ENCODE measurements at regions not wholly inside any gene's neighbourhood (a gene's known extent, or its start where the extent isn't known, plus 50 kb on each side); places are given as distances from the start of the nearest gene placed in this dataset.

DNA sequence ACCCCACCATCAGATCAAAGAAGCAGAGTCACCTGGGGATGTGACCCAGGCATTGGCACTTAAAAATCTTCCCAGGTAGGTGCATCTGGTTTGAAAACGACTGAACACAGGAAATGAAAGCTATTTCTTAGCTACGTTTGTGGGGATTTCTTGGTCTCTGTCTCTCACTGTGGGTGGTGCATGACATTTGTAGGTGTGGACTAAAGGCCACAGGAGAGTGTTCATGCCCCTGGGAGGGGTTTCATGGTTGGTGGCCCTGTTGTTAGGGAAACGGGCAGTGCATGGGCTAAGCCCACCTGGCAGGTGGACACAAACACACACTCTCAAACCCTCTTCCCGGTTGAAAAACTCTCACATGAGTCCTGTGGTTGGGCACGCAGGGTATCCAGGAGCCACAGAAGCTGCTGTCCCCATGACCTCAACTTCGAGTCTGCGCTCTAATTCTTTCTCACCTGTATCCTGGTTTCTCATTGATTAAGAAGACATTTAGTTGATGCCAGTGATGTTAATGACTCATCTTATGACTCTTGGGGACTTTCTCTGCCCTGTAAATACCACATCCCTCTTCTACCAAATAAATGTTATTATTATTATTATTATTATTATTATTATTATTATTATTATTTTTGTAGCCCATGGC lies 119.4 kb downstream of the MRPS6 start:
- H3K4me1 Mint-ChIP-seq (ENCODE audit: low read depth): peaks cover 18% of the 10 kb centered on the region
- no peak overlapping the region for H3K27ac Mint-ChIP-seq
- H3K9me3 Mint-ChIP-seq: peaks cover 45% of the 10 kb centered on the region
- no peak overlapping the region for H3K4me3 Mint-ChIP-seq
- no peaks in the 10 kb centered on the region for H3K27me3 Mint-ChIP-seq
- intact Hi-C loops (cut with micrococcal nuclease): no loop called here
- H3K36me3 Mint-ChIP-seq (ENCODE audit: low read depth): peaks cover 14% of the 10 kb centered on the region

DNA sequence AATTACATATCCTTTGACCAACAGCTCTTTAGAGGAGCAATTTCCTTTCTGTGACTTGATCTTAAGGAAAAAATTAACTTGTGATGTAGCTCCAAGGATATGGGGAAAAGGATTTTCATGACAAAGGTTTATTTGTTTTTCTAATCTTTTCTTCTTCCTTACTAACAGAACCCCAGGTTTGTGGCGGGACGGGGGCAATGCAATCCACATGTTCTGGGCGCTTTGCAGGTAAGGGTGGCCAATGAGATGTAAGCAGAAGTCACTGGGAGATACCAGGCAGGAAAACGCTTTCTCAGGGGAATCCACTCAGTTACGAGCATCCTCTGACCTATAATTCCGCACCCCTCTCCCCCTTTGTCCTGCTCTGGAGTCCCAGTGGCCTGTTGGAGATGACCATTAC lies 122.0 kb downstream of the MRPS6 start:
- Mint-ChIP-seq H3K4me1 (ENCODE audit: low read depth) (peaks cover 34% of the 10 kb centered on the region), H3K4me3 (no peak overlapping the region), H3K9me3 (peaks cover 21% of the 10 kb centered on the region), H3K27me3 (no peaks in the 10 kb centered on the region), H3K36me3 (ENCODE audit: low read depth) (no peaks in the 10 kb centered on the region), H3K27ac (no peak overlapping the region)
- intact Hi-C loops (cut with micrococcal nuclease): no loop called here

DNA sequence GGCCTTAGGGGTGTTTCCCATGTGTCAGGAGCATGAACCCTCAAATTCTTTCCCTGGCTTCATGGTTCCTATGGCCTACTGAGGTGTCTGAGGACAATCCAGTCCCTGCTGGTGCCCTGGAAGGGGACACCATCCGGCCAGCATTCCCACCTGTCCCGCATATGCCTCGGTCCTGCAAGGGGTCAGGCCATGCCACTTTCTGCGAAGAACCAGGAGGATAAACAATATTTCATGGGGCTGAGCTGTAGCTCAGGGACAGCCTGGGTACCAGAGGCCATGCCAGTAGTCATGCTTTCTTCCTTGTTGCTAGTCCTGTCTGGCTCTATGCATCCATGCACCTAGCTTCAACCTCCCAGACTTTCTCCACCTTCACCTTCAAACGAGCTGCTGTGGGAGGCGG lies 123.6 kb downstream of the MRPS6 start:
- Mint-ChIP-seq H3K4me3 (no peak overlapping the region), H3K4me1 (ENCODE audit: low read depth) (peaks cover 51% of the 10 kb centered on the region), H3K36me3 (ENCODE audit: low read depth) (no peaks in the 10 kb centered on the region), H3K27ac (no peak overlapping the region), H3K27me3 (no peaks in the 10 kb centered on the region), H3K9me3 (peaks cover 6% of the 10 kb centered on the region)
- intact Hi-C loops (cut with micrococcal nuclease): no loop called here

DNA sequence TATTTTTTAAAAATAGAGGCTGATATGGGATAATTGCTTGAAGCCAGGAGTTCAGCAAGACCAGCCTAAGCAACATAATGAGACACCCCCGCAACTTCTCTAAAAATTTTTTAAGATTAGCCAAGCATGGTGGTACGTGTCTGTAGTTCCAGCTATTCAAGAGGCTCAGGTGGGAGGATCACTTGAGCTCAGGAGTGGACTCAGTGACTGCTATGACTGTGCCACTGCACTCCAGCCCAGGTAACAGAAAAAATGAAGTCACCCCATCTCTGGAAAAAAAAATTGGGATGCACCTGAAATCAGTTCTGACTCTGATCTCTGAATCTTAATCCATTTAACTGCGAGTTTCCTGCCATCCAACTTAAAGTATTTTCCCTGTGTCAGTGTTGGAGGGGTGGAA lies 124.2 kb downstream of the MRPS6 start:
- Mint-ChIP-seq H3K4me3 (no peak overlapping the region), H3K27ac (no peak overlapping the region), H3K9me3 (peaks cover 6% of the 10 kb centered on the region), H3K36me3 (ENCODE audit: low read depth) (no peaks in the 10 kb centered on the region), H3K4me1 (ENCODE audit: low read depth) (peaks cover 57% of the 10 kb centered on the region), H3K27me3 (no peaks in the 10 kb centered on the region)
- intact Hi-C loops (cut with micrococcal nuclease): no loop called here

DNA sequence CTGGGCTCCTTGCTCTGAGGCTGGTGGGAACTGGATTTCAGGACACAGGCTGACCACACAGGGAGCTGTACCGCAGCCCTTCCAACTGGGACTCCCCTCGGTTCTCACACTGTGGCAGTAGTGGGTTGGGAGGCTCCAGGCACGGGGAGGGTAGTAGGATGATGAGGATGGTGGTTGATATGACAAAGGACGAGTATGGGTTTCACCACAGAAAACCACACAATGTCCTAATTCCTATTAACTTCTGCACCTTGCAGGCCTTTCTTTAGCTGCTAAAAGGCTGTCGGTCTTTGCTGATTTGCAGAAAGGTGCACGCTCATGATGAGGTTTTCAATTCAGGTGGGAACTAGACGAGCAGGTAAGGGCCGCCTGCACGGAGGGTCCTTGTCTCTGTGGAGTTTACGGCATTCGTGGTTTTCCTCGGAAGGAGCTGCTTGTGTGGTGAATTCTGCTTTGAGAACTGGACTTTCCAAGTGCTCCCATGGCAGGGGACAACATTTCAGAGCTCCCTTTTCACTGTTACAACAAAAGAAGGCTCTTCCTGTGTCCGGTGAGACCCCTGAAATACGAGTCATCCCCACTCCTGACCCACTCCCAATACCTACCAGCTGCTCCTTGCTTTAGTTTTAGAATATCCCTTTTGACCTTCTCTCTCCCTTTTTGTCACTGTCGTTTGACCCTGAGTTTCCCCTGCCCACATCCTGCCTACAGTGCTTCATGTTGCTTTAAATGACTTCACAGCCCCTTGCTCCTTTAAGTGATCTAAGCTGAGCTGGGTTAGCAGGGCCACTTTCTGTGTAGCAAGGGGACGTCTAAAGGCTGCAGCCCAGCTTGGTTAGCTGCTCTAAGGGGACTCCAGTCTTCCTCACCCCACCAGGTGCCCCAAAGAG lies 125.1 kb downstream of the MRPS6 start:
- Mint-ChIP-seq H3K4me3 (no peak overlapping the region), H3K27ac (peak overlapping the region; percentile 44), H3K9me3 (peaks cover 6% of the 10 kb centered on the region), H3K4me1 (ENCODE audit: low read depth) (peaks cover 66% of the 10 kb centered on the region), H3K36me3 (ENCODE audit: low read depth) (no peaks in the 10 kb centered on the region), H3K27me3 (no peaks in the 10 kb centered on the region)
- intact Hi-C loops (cut with micrococcal nuclease): no loop called here

DNA sequence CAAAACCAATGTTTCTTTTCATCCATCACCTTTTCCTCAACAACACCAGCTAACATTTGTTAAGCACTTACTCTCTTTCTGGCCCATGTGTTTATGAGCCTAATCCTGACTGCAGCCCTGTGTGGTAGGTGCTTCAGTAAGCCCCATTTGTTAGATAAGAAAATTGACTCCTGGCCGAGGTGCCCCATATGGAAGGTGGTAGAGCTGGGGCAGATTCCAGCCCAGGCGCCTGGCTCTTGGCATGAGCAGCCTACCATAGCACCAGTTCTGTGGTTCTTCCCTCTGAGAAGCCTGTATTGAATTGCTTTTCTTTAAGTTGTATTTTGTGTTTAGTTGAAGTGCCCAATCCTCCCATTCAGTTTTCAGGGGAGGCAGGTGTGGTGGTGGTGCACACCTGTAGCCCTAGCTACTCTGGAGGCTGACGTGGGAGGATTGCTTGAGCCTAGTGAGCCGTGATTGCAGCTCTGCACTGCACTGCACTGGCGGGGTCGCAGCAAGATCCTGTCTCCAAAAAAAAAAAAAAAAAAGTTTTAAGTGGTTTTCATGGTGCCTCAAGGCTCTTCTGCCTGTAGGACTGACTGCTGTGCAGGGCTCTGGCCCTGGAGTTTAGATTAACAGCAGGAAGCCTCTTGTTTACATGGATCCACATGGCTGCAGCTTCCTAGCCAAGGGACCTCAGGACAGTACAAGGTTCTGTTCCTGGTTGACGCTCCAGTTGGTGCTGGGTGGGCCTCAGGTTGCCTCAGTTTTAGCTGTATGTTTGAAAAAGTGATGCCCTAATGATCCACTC lies 125.9 kb downstream of the MRPS6 start:
- intact Hi-C loops (cut with micrococcal nuclease): no loop called here
- H3K36me3 Mint-ChIP-seq (ENCODE audit: low read depth): no peaks in the 10 kb centered on the region
- H3K9me3 Mint-ChIP-seq: no peaks in the 10 kb centered on the region
- no peak overlapping the region for H3K4me3 Mint-ChIP-seq
- H3K4me1 Mint-ChIP-seq (ENCODE audit: low read depth): peaks cover 74% of the 10 kb centered on the region
- peak overlapping the region; percentile 44 for H3K27ac Mint-ChIP-seq
- H3K27me3 Mint-ChIP-seq: no peaks in the 10 kb centered on the region

DNA sequence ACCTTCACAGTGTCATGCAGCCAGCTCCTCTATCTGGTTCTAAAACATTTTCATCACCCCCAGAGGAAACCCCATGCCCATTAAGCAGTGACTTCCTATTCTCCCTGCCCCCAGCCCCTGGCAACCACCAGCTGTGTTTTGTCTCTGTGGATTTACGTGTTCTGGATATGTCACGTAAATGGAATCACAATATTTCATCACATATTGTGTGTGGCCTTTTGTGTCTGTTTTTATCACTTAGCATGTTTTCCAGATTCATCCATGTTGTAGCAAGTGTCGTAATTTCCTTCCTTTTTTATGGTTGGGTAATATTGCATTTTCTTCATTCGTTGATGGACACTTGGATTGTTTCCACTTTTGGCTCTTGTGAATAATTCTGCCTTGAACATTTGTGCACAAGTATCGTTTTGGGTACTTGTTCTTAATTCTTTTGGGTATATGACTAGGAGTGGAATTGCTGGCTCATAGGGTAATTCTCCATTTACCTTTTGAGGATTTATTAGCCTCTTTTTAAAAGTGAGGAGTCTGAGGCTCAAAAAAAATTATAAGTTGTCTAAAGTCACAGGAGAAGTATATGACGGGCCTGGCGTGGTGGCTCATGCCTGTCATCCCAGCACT lies 127.0 kb downstream of the MRPS6 start:
- H3K27me3 Mint-ChIP-seq: no peaks in the 10 kb centered on the region
- no peaks in the 10 kb centered on the region for H3K9me3 Mint-ChIP-seq
- no peak overlapping the region for H3K4me3 Mint-ChIP-seq
- intact Hi-C loops (cut with micrococcal nuclease): loop anchor here (5.0 kb wide), 1 partner anchor 223 kb away; no protein-coding TSS in a partner anchor
- H3K27ac Mint-ChIP-seq: peak overlapping the region; percentile 73
- H3K36me3 Mint-ChIP-seq (ENCODE audit: low read depth): no peaks in the 10 kb centered on the region
- peaks cover 85% of the 10 kb centered on the region for H3K4me1 Mint-ChIP-seq (ENCODE audit: low read depth)

DNA sequence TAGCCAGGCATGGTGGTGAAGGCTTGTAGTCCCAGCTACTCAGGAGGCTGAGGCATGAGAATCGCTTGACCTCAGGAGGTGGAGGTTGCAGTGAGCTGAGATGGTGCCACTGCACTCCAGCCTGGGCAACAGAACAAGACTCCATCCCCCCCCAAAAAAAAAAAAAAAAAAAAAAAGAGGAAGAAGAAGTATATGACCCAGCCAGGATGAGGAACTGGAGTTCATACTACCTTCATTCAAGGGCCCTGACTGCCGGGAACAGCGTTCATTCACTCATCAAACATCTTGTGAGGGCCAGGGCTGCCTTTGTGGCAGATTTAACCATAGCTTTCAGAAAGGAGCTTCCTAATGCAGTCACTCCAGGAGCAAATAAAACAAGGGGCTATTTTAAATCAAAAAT lies 127.6 kb downstream of the MRPS6 start:
- Mint-ChIP-seq H3K27ac (peak overlapping the region; percentile 73), H3K27me3 (no peaks in the 10 kb centered on the region), H3K36me3 (ENCODE audit: low read depth) (no peaks in the 10 kb centered on the region), H3K9me3 (no peaks in the 10 kb centered on the region), H3K4me1 (ENCODE audit: low read depth) (peaks cover 91% of the 10 kb centered on the region), H3K4me3 (peak overlapping the region; percentile 67)
- intact Hi-C loops (cut with micrococcal nuclease): loop anchor here (5.0 kb wide), 1 partner anchor 224 kb away; no protein-coding TSS in a partner anchor

DNA sequence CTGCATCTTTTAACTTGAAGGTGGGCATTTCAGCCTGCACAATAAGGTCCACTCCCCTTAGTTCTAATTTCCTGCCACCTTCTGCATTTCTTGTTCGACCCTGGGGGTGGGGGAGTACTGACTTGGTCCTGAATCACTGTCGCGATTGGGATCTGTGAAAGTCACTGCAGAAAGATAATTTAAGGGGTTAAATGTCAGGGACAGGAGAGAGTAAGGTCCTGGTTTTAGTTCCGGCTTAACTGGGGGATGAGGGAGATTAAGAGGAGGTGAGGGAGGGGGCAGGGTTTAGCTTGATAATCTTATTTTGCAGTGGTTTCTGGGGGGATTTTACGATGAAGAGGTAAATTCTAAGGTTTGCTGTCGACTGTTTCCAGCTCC lies 128.1 kb downstream of the MRPS6 start:
- Mint-ChIP-seq H3K27ac (peak overlapping the region; percentile 73), H3K4me3 (peak overlapping the region; percentile 67), H3K4me1 (ENCODE audit: low read depth) (peaks cover 96% of the 10 kb centered on the region), H3K27me3 (no peaks in the 10 kb centered on the region), H3K36me3 (ENCODE audit: low read depth) (no peaks in the 10 kb centered on the region), H3K9me3 (no peaks in the 10 kb centered on the region)
- intact Hi-C loops (cut with micrococcal nuclease): loop anchor here (5.0 kb wide), 1 partner anchor 224 kb away; no protein-coding TSS in a partner anchor

DNA sequence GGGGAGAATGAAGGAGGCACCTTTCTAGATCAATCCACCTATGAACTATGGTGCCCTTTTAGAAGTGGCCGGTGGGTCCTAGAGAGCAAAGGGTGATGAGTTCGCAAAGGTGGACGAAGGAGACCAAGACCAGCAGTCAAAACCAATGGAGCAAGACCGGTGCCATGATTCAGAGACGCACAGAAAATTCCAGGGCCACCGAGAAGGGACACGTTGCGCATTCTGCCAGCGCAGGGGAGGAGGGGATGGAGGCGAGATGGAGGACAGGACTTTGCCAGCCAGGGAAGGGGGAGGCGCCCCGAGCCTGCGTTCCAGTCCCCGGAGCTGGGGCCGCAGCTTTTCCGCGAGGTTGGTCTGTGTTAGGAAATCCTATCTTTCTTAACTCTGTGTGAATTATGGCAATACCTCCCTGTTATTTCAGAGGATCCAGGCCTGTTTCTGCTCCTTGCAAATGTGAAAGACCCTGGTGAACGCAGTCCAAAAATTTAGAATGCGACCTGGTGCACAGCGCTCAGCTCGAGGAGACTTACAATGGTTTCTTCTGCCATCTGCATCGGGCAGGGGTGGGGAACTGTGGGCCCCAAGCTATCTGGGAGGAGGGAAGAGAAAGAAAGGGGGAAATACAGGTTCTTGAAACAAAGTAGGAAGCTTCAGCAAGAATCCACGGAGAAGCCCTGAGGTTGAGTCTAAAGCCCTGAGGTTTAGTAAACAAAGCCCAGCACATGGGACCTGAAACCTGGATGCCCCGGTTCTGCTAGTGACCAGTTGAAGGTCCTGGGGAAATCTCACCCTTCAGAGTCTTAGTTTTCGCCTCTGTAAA lies 129.4 kb downstream of the MRPS6 start:
- Mint-ChIP-seq H3K27me3 (no peaks in the 10 kb centered on the region), H3K4me3 (peak overlapping the region; percentile 54), H3K36me3 (ENCODE audit: low read depth) (no peaks in the 10 kb centered on the region), H3K9me3 (no peaks in the 10 kb centered on the region), H3K27ac (peak overlapping the region; percentile 73), H3K4me1 (ENCODE audit: low read depth) (peaks cover 89% of the 10 kb centered on the region)
- intact Hi-C loops (cut with micrococcal nuclease): loop anchor here (2.0 to 5.0 kb wide), 2 partner anchors 225 to 278 kb away; no protein-coding TSS in a partner anchor

DNA sequence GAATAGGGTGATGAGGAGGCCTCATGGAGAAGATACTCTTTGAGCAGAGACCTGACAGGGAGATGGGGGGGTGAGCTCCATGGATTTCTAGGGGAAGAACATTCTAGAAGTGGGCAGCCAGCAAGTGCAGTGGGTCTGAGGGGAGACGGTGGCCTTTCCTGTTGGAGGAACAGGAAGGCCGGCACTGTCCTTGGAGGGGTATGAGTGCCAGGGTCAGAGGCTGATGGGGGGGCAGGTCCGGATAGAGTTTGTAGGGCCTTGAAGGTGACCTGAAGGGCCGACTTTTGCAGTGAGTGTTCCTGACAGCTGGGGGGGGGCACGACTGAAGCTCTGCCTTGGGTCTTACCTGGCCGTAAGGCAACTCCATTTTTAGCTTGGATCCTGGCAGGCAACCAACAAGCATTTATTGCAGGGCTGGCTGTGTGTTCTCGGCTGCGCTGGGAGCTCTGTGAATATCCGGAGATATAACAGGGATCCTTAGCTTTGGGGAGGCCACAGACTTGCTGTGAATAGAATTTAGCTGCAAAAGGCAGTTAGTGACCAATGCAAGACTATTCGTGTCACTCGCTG lies 130.6 kb downstream of the MRPS6 start:
- H3K36me3 Mint-ChIP-seq (ENCODE audit: low read depth): peaks cover 2% of the 10 kb centered on the region
- intact Hi-C loops (cut with micrococcal nuclease): loop anchor here (2.0 to 5.0 kb wide), 2 partner anchors 227 to 279 kb away; no protein-coding TSS in a partner anchor
- no peak overlapping the region for H3K27ac Mint-ChIP-seq
- no peaks in the 10 kb centered on the region for H3K27me3 Mint-ChIP-seq
- no peak overlapping the region for H3K4me3 Mint-ChIP-seq
- H3K4me1 Mint-ChIP-seq (ENCODE audit: low read depth): peaks cover 77% of the 10 kb centered on the region
- H3K9me3 Mint-ChIP-seq: peaks cover 5% of the 10 kb centered on the region

DNA sequence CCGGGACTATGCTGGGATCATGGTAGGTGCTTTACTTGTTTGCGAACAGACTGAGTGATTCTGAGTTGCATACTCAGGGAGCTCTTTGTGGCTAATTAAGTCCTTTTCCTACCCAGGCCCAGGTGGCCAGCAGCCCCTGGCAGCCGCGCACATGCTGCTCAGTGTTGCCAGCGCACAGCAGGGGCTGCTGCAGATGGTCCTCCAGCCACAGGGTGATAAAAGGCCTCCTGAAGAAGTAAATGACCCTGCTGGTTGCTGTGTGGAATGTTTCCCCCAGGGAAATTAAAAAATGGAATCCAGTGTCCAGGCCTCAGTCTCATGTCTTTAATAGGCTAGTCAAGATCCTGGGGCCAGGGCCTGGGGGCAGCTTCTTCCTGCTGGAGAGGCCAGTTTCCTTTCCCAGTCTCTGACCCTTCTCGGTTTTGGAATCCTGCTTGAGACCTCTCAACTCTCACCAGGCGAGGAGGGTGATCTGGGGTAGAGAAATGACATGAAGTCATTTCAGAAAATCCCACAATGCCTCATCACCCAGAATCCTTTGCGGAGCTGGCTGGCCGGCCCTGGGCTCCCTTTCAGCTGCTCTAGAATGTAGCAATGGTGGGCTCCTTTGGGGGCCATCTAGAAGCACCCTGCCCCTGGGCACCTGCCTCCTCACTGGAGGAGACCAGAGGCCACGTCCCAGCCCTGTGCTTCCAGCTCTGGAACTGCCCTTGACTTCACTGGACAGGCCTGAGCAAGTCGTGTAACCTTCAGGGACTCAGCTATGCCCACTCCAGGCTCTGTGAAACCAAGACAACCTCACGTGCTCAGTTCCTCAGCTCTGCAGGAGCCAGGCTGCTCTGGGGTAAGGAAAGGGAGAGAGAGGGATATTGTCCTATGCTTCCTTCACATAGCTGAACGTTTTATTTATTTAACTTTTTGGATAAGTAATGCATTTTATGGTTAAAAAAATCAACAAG lies 131.4 kb downstream of the MRPS6 start:
- Mint-ChIP-seq H3K27ac (peak overlapping the region; percentile 32), H3K36me3 (ENCODE audit: low read depth) (peaks cover 10% of the 10 kb centered on the region), H3K4me3 (no peak overlapping the region), H3K9me3 (peaks cover 13% of the 10 kb centered on the region), H3K4me1 (ENCODE audit: low read depth) (peaks cover 69% of the 10 kb centered on the region), H3K27me3 (no peaks in the 10 kb centered on the region)
- intact Hi-C loops (cut with micrococcal nuclease): loop anchor here (5.0 kb wide), 1 partner anchor 227 kb away; no protein-coding TSS in a partner anchor

Measured in dendritic cell treated with granulocyte-macrophage colony-stimulating factor and Interleukin-4, amounts not matched to agents 40 ng/mL and 50 ng/mL, for 4 days (primary cell).